RPMI8226 (cell line): ENCODE measurements at regions not wholly inside any gene's neighbourhood (a gene's known extent, or its start where the extent isn't known, plus 50 kb on each side); places are given as distances from the start of the nearest gene placed in this dataset.
A peak's percentile ranks its signal among the peaks of the same experiment; 100 is the strongest.
"Not testable (repeated sequence)": the region's sequence is repeated elsewhere in the genome, so short reads cannot be mapped to it uniquely, and the experiment has no call there.

ENCODE experiments used
- DNase-seq: peaks from one replicate; pipeline ENCODE4 v3.0.0-alpha.2; 2015

- not testable (repeated sequence) for DNase-seq
Measured at GRCh38 chr5:50590444-50591189, 75.8 kb upstream of the PARP8 start.

- not testable (repeated sequence) for DNase-seq
Measured at GRCh38 chr5:50591338-50591737, 75.1 kb upstream of the PARP8 start.

- DNase-seq = no peak
Measured at GRCh38 chr5:50593681-50594080, 72.8 kb upstream of the PARP8 start.

- no peak for DNase-seq
Measured at GRCh38 chr5:50595199-50595598, 71.2 kb upstream of the PARP8 start.

- DNase-seq = peak; percentile 71
Measured at GRCh38 chr5:50601576-50601975, 64.9 kb upstream of the PARP8 start.

GRCh38 chr5:50606179-50606578 lies 60.3 kb upstream of the PARP8 start:
- DNase-seq = no peak

- DNase-seq = not testable (repeated sequence)
Measured at GRCh38 chr5:50607456-50607855, 59.0 kb upstream of the PARP8 start.

GRCh38 chr5:50607953-50608705 lies 58.3 kb upstream of the PARP8 start:
- not testable (repeated sequence) for DNase-seq

GRCh38 chr5:50613057-50613456 lies 53.4 kb upstream of the PARP8 start:
- DNase-seq = peak; percentile 64
